Left hindlimb (tissue), 1 donor: ENCODE measurements at regions not wholly inside any gene's neighbourhood (a gene's known extent, or its start where the extent isn't known, plus 50 kb on each side); places are given as distances from the start of the nearest gene placed in this dataset.
"Not testable (repeated sequence)": the region's sequence is repeated elsewhere in the genome, so short reads cannot be mapped to it uniquely, and the experiment has no call there.

ENCODE experiments used
- DNase-seq: peaks from one replicate; pipeline ENCODE4 v3.0.0-alpha.2; 2018

DNA sequence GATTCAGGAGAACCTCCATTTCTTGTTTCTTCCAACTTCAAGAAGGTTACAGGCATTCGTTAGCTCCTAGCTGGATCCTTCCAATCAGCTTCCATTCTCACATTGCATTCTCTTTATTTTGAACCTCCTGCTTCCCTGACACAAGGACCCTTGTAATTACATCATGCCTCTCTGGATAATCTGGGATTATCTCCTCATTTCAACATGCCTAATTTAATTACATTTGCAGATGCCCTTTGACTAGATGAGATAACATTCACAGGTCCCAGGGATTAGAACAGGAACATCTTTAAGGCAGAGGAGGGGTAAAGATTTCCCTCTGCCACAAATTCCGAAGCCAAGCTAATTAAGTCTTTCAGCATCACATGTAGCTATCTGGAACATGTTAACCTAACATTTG lies 753.8 kb upstream of the PCDH7 start:
- DNase-seq, result no peak

DNA sequence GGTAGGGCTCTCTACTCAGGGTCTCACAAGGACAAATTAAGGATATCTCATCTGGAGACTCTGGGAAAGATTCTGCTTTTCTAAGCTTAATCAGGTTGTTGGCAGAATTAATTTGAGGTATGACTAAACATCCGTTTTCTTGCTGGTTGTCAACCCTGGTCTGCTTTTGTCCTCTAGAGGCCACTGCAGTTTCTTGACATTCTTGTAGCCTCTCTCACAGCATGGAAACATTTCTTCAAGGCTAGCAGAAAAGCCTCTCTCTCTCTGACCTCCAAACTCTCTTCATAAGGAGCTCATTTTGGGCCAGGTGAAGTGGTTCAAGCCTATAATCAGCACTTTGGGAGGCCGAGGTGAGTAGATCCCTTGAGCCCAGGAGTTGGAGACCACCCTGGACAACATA lies 749.5 kb upstream of the PCDH7 start:
- DNase-seq, result no peak

GRCh38 chr4:29972121-29972520 lies 748.0 kb upstream of the PCDH7 start:
- no peak for DNase-seq

DNA sequence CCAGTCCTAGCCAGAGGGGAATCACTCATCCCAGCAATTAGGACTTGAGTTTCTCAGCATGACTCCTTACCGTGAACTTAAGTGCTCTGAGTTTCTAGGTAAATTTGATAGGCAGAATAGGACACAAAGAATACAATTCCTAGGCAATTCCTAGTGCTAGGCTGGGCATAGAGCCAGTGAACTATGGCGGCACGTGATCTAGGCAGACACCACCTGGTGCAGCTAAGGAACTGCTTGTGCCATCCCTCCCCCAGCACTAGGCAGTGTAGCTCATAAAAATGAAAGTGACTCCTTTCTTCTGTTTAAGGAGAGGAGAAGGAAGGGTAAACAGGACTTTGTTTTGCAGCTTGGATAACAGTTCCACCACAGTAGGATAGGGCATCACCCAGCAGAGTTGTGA lies 736.3 kb upstream of the PCDH7 start:
- no peak for DNase-seq

- DNase-seq, result no peak
Measured at GRCh38 chr4:30001628-30002027, 718.5 kb upstream of the PCDH7 start.

GRCh38 chr4:30002341-30002740 lies 717.8 kb upstream of the PCDH7 start:
- DNase-seq, result no peak

- DNase-seq, result no peak
Measured at GRCh38 chr4:30005995-30006394, 714.2 kb upstream of the PCDH7 start.

GRCh38 chr4:30024526-30024925 lies 695.6 kb upstream of the PCDH7 start:
- no peak for DNase-seq

- DNase-seq, result no peak
Measured at GRCh38 chr4:30028826-30029225, 691.3 kb upstream of the PCDH7 start.

GRCh38 chr4:30056016-30056766 lies 664.0 kb upstream of the PCDH7 start:
- no peak for DNase-seq

- DNase-seq, result no peak
Measured at GRCh38 chr4:30068234-30068633, 651.9 kb upstream of the PCDH7 start.

GRCh38 chr4:30073011-30073710 lies 647.0 kb upstream of the PCDH7 start:
- no peak for DNase-seq

DNA sequence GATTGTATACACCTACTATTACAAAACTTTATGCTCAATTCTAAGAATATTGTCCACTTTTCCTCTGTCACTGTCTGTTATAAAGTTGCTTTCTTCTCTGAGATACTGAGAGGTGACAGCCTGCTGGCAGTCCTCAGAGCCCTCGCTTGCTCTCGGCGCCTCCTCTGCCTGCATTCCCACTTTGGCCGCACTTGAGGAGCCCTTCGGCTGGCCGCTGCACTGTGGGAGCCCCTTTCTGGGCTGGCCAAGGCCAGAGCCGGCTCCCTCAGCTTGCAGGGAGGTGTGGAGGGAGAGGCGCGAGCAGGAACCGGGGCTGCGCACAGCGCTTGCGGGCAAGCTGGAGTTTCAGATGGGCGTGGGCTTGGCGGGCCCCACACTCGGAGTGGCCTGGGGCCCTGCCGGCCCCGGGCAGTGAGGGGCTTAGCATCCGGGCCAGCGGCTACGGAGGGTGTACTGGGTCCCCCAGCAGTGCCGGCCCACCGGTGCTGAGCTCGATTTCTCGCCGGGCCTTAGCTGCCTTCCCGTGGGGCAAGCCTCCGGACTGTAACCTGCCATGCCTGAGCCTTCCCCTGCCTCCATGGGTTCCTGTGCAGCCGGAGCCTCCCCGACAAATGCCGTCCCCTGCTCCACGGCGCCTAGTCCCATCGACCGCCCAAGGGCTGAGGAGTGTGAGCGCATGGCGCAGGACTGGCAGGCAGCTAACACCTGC lies 627.6 kb upstream of the PCDH7 start:
- DNase-seq, result not testable (repeated sequence)

DNA sequence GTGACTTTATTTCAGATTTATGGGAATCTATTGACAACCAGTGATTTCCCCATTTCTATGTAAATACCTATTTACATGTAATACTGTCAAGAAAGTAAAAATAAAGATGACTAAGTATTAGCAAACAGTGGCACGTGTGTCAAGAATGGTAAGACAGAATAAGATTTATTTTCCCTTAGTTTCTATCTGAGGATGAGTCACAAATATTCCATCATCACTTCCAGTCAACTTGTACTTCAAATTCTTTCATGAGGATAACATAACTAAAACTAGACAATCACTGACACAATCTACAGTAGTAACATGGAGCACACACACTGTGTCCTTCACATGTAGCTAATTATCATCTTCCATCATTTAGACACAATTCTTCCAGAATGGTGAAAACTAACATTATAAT lies 625.3 kb upstream of the PCDH7 start:
- DNase-seq, result no peak

- no peak for DNase-seq
Measured at GRCh38 chr4:30103455-30103854, 616.7 kb upstream of the PCDH7 start.

GRCh38 chr4:30116401-30116800 lies 603.8 kb upstream of the PCDH7 start:
- DNase-seq, result no peak

DNA sequence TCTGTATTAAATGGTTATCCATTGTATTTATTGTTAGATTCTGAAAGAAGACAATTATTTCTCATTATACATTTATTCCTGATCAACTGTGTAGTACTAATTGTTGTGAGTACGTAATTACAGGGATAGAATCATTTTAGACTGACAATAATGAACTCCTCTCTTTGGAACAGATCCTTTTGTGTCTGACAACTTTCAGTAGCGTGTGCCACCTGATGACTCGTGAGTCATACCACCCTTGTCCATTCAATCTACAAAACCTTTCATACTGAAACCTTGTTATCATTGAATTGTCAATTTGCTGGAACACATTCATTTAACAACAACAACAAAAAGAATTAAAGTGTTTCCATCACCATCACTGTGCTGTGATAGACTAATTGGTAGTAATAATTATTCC lies 602.7 kb upstream of the PCDH7 start:
- no peak for DNase-seq

GRCh38 chr4:30122711-30123110 lies 597.5 kb upstream of the PCDH7 start:
- DNase-seq, result no peak

GRCh38 chr4:30124621-30125020 lies 595.5 kb upstream of the PCDH7 start:
- not testable (repeated sequence) for DNase-seq

- DNase-seq, result no peak
Measured at GRCh38 chr4:30125868-30126267, 594.3 kb upstream of the PCDH7 start.

DNA sequence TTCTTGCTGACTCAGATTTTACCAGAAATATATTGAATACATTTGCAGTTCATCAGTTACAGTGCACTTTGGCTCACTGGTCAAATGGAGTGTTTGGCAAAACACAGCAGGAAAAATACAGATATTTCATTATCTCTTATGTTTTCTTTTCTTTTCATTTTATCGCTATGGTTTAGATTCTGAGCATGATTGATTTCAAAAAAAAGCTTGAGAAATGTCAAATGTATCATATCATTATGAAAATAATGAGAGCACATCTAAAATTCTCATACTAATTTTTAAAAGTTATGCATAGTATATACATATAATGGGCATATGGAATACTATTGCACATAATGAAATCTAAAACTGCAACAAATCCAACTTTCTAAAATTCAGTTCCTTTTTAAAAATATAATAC lies 593.8 kb upstream of the PCDH7 start:
- DNase-seq, result no peak

GRCh38 chr4:30148828-30149227 lies 571.3 kb upstream of the PCDH7 start:
- DNase-seq, result not testable (repeated sequence)

GRCh38 chr4:30149539-30149938 lies 570.6 kb upstream of the PCDH7 start:
- DNase-seq, result not testable (repeated sequence)

- DNase-seq, result no peak
Measured at GRCh38 chr4:30153427-30153826, 566.7 kb upstream of the PCDH7 start.
